IMR-90 (cell line): ENCODE measurements at regions not wholly inside any gene's neighbourhood (a gene's known extent, or its start where the extent isn't known, plus 50 kb on each side); places are given as distances from the start of the nearest gene placed in this dataset.
"Not testable (repeated sequence)": the region's sequence is repeated elsewhere in the genome, so short reads cannot be mapped to it uniquely, and the experiment has no call there.

Experiments
- ATAC-seq: fragments of 200-7000 bp; cut with Tn5 transposase; 2 replicates; pipeline ENCODE4 v1.9.1; 2020; ENCODE audit warnings: low read depth, mild to moderate bottlenecking, moderate library complexity
- BruUV-seq: library from RNA; stranded (reverse); fragments of 400-500 nt; replicated peaks from 2 replicates; lab custom pipeline; 2021; lab: Mats Ljungman, UMichigan
- CTCF ChIA-PET: fragments of 300-600 bp; formaldehyde crosslinking; extraction: SDS; loops from one replicate; lab custom pipeline; 2021; ENCODE audit warnings: antibody characterized with exemption; lab: Yijun Ruan, JAX
- POLR2A ChIA-PET: fragments of 300-600 bp; sonication (Branson Sonifier 250); formaldehyde crosslinking; loops from one replicate; lab custom pipeline; 2022; ENCODE audit warnings: antibody characterized with exemption; ENCODE audit not compliant: unreplicated experiment; lab: Charles Lee
- DNase-seq: peaks from one replicate; pipeline ENCODE4 v3.0.0; 2013
- H2AFZ ChIP-seq: replicated peaks from 2 replicates; pipeline ENCODE3; 2013; ENCODE audit warnings: low read length, mild to moderate bottlenecking; ENCODE audit not compliant: poor library complexity
- H2AK5ac ChIP-seq: 2 replicates; pipeline ENCODE4 v1.6.1; 2013; ENCODE audit warnings: low read depth, low read length, inconsistent platforms
- H2AK9ac ChIP-seq: replicated peaks from 2 replicates; pipeline ENCODE3; 2013; ENCODE audit warnings: mild to moderate bottlenecking, low read depth, low read length, moderate library complexity; ENCODE audit not compliant: poor library complexity
- H2BK120ac ChIP-seq: 2 replicates; pipeline ENCODE4 v1.6.1; 2013; ENCODE audit warnings: low read depth, low read length, inconsistent platforms
- H2BK15ac ChIP-seq: 3 replicates; pipeline ENCODE4 v1.6.1; 2013; ENCODE audit warnings: low read depth, low read length, inconsistent platforms
- H2BK20ac ChIP-seq: 2 replicates; pipeline ENCODE4 v1.6.1; 2013; ENCODE audit warnings: low read depth, mild to moderate bottlenecking, inconsistent platforms, low read length, moderate library complexity
- H2BK5ac ChIP-seq: 2 replicates; pipeline ENCODE4 v1.6.1; 2013; ENCODE audit warnings: mild to moderate bottlenecking, low read depth, low read length, inconsistent platforms; ENCODE audit not compliant: poor library complexity, severe bottlenecking
- H3K14ac ChIP-seq: replicated peaks from 2 replicates; pipeline ENCODE4 v1.6.1; 2013; ENCODE audit warnings: low read depth, low read length, inconsistent platforms
- H3K18ac ChIP-seq: 2 replicates; pipeline ENCODE4 v1.6.1; 2013; ENCODE audit warnings: low read depth, low read length, control low read depth
- H3K23ac ChIP-seq: 2 replicates; pipeline ENCODE4 v1.6.1; 2013; ENCODE audit warnings: low read depth, low read length, inconsistent platforms
- H3K27ac ChIP-seq: 2 replicates; pipeline ENCODE4 v1.5.1; 2013; ENCODE audit warnings: mild to moderate bottlenecking, control low read depth, low read length; ENCODE audit not compliant: insufficient read depth
- H3K27me3 ChIP-seq: 2 replicates; pipeline ENCODE4 v1.6.1; 2013; ENCODE audit warnings: low read length; ENCODE audit not compliant: control insufficient read depth, insufficient read depth
- H3K36me3 ChIP-seq: 2 replicates; pipeline ENCODE4 v1.6.1; 2013; ENCODE audit warnings: low read length, mixed read lengths; ENCODE audit not compliant: control insufficient read depth, insufficient read depth
- H3K4ac ChIP-seq: 2 replicates; pipeline ENCODE4 v1.6.1; 2013; ENCODE audit warnings: low read depth, low read length, inconsistent platforms
- H3K4me1 ChIP-seq: 2 replicates; pipeline ENCODE4 v1.6.1; 2013; ENCODE audit warnings: low read length, mixed read lengths; ENCODE audit not compliant: control insufficient read depth, insufficient read depth
- H3K4me2 ChIP-seq: 2 replicates; pipeline ENCODE4 v1.6.1; 2013; ENCODE audit warnings: low read depth, mild to moderate bottlenecking, control low read depth, low read length, moderate library complexity
- H3K4me3 ChIP-seq: 2 replicates; pipeline ENCODE4 v1.5.1; 2013; ENCODE audit warnings: low read depth, mild to moderate bottlenecking, control low read depth, low read length, moderate library complexity; ENCODE audit not compliant: insufficient read depth
- H3K56ac ChIP-seq: 2 replicates; pipeline ENCODE4 v1.6.1; 2013; ENCODE audit warnings: low read length, inconsistent platforms; ENCODE audit not compliant: insufficient read depth; ENCODE audit errors: extremely low read depth
- H3K79me1 ChIP-seq, 2 experiments: 2 replicates each; pipeline ENCODE4 v1.6.1; 2013; ENCODE audit warnings: low read length in 2 of 2, inconsistent platforms in 1 of 2, low read depth in 1 of 2
- H3K9ac ChIP-seq: 2 replicates; pipeline ENCODE4 v1.6.1; 2013; ENCODE audit warnings: low read depth, low read length, control low read depth
- H3K9me1 ChIP-seq: 2 replicates; pipeline ENCODE4 v1.6.1; 2013; ENCODE audit warnings: low read length, inconsistent platforms; ENCODE audit not compliant: insufficient read depth
- H3K9me3 ChIP-seq: 2 replicates; pipeline ENCODE4 v1.6.1; 2013; ENCODE audit warnings: low read length; ENCODE audit not compliant: control insufficient read depth, insufficient read depth
- H4K20me1 ChIP-seq: 2 replicates; pipeline ENCODE4 v1.6.1; 2013; ENCODE audit warnings: low read length, inconsistent platforms; ENCODE audit not compliant: insufficient read depth
- H4K5ac ChIP-seq: 2 replicates; pipeline ENCODE4 v1.6.1; 2013; ENCODE audit warnings: mild to moderate bottlenecking, low read depth, low read length, control low read depth
- H4K8ac ChIP-seq, 2 experiments: 2 replicates each; pipeline ENCODE4 v1.6.1; 2013; ENCODE audit warnings: low read depth in 2 of 2, low read length in 2 of 2, control low read depth in 1 of 2, inconsistent platforms in 1 of 2
- H4K91ac ChIP-seq: 2 replicates; pipeline ENCODE4 v1.6.1; 2013; ENCODE audit warnings: low read depth, low read length, inconsistent platforms; ENCODE audit not compliant: insufficient read depth
- WGBS, 2 experiments: methylation state at CpG; one replicate each; pipeline versions ENCODE4 v1.1.5 to v1.1.7; 2013; ENCODE audit warnings: missing lambda C conversion rate in 2 of 2; ENCODE audit not compliant: insufficient read length in 1 of 2; ENCODE audit errors: extremely low coverage in 2 of 2; 5-methylcytosine and 5-hydroxymethylcytosine counted together
- dilution Hi-C: fragments of 300-500 bp; cut with HindIII; formaldehyde crosslinking; loops from one replicate; pipeline ENCODE4 v1.14.3; 2018; ENCODE audit warnings: low sequenced_read_pairs; ENCODE audit not compliant: unreplicated experiment
- in situ Hi-C: fragments of 300-500 bp; cut with MboI; formaldehyde crosslinking; loops from 3 replicates; pipeline ENCODE4 v1.14.3; 2019; ENCODE audit warnings: low sequenced_read_pairs, inconsistent platforms, mixed read lengths
- intact Hi-C: fragments of 100-400 bp; cut with micrococcal nuclease; formaldehyde crosslinking; loops from 2 replicates; pipeline ENCODE4 v1.10.0; 2022

- DNase-seq, H4K5ac ChIP-seq, H4K91ac ChIP-seq, H3K27ac ChIP-seq, H3K9me3 ChIP-seq, CTCF ChIA-PET, H3K4ac ChIP-seq, intact Hi-C loops, H3K4me1 ChIP-seq, H3K14ac ChIP-seq, H3K4me2 ChIP-seq, H2BK15ac ChIP-seq, H2BK120ac ChIP-seq, H4K20me1 ChIP-seq, H3K27me3 ChIP-seq, H2BK20ac ChIP-seq, H2AK5ac ChIP-seq, POLR2A ChIA-PET, H3K9me1 ChIP-seq, H3K79me1 ChIP-seq, H4K8ac ChIP-seq, H2AFZ ChIP-seq, H2BK5ac ChIP-seq, H2AK9ac ChIP-seq, dilution Hi-C loops, H3K56ac ChIP-seq, H3K18ac ChIP-seq, BruUV-seq, H3K23ac ChIP-seq, H3K36me3 ChIP-seq, H3K4me3 ChIP-seq, in situ Hi-C loops, H3K9ac ChIP-seq: not testable (repeated sequence)
- ATAC-seq, result peak; percentile 91
- no CpG with 5 or more reads among the region's 75 CpGs for WGBS, 2 experiments
Measured at GRCh38 chr2:110383163-110384048, 89.2 kb downstream of the LIMS4 start.

GRCh38 chr2:110373519-110373918 lies 99.1 kb downstream of the LIMS4 start:
- H3K36me3 ChIP-seq, H3K27me3 ChIP-seq, H3K9me3 ChIP-seq, H3K79me1 ChIP-seq, dilution Hi-C loops, H3K27ac ChIP-seq, H3K9me1 ChIP-seq, H2BK120ac ChIP-seq, intact Hi-C loops, H2AFZ ChIP-seq, POLR2A ChIA-PET, H3K4ac ChIP-seq, ATAC-seq, H4K91ac ChIP-seq, BruUV-seq, H2AK9ac ChIP-seq, H2BK15ac ChIP-seq, H4K5ac ChIP-seq, H2BK20ac ChIP-seq, H2BK5ac ChIP-seq, H2AK5ac ChIP-seq, in situ Hi-C loops, H4K20me1 ChIP-seq, H3K4me1 ChIP-seq, H3K18ac ChIP-seq, DNase-seq, H3K4me3 ChIP-seq, H3K56ac ChIP-seq, H3K23ac ChIP-seq, CTCF ChIA-PET, H3K9ac ChIP-seq, H4K8ac ChIP-seq, H3K14ac ChIP-seq, H3K4me2 ChIP-seq: not testable (repeated sequence)
- WGBS, 2 experiments, result no CpG with 5 or more reads among the region's 2 CpGs
